K562 (cell line): ENCODE measurements at regions not wholly inside any gene's neighbourhood (a gene's known extent, or its start where the extent isn't known, plus 50 kb on each side); places are given as distances from the start of the nearest gene placed in this dataset.

ENCODE experiments used
- ATAC-seq: fragments of 200-7000 bp; cut with Tn5 transposase; 3 replicates; pipeline ENCODE4 v1.9.1; 2020; ENCODE audit warnings: moderate library complexity
- BruUV-seq: library from RNA; stranded (reverse); fragments of 400-500 nt; replicated peaks from 2 replicates; lab custom pipeline; 2021; lab: Mats Ljungman, UMichigan
- CTCF ChIA-PET: fragments of 300-600 bp; formaldehyde crosslinking; extraction: SDS; loops from one replicate; lab custom pipeline; 2021; ENCODE audit warnings: low intra/inter-chr PET ratio; lab: Yijun Ruan, JAX
- POLR2A ChIA-PET: fragments of 300-600, 350-650 bp; sonication (Branson Sonifier 250); formaldehyde crosslinking; extraction: SDS; loops from one replicate; lab custom pipeline; 2021; ENCODE audit warnings: antibody characterized with exemption, inconsistent platforms; lab: Yijun Ruan, JAX
- DNase-seq, 4 experiments: peaks; one replicate each; pipeline versions ENCODE4 v3.0.0 to v3.0.0-alpha.2; 2011 to 2018; ENCODE audit warnings: low spot score in 3 of 4, mixed read lengths in 3 of 4; ENCODE audit errors: extremely low read depth in 1 of 4
- FAIRE-seq: peaks from 2 replicates; lab custom pipeline; 2011; peaks lifted over from hg19 to GRCh38; lab: Jason Lieb, UNC
- H2AFZ ChIP-seq: 2 replicates; pipeline ENCODE4 v1.6.0; 2011; ENCODE audit warnings: low read depth, low read length, control low read depth, inconsistent platforms
- H3K27ac ChIP-seq: fragments of 200-600 bp; 3 replicates; pipeline ENCODE4 v1.8.0; 2011; ENCODE audit warnings: low read depth, mild to moderate bottlenecking, control low read depth, inconsistent platforms, low read length, moderate library complexity, mixed read lengths; ENCODE audit errors: extremely low read depth
- H3K27me3 ChIP-seq, 2 experiments: fragments of 300-600 bp in 1 of 2; 2 replicates in 1 of 2; 3 replicates in 1 of 2; pipeline versions ENCODE4 v1.6.0 to v1.8.0; 2011; ENCODE audit warnings: inconsistent platforms in 2 of 2, low read length in 2 of 2, mild to moderate bottlenecking in 1 of 2, mixed read lengths in 1 of 2, moderate library complexity in 1 of 2; ENCODE audit not compliant: control insufficient read depth in 2 of 2, insufficient read depth in 2 of 2
- H3K36me3 ChIP-seq: fragments of 300-600 bp; 3 replicates; pipeline ENCODE4 v1.8.0; 2011; ENCODE audit warnings: mild to moderate bottlenecking, low read length, inconsistent platforms; ENCODE audit not compliant: control insufficient read depth, insufficient read depth
- H3K4me1 ChIP-seq, 2 experiments: fragments of 200-600 bp in 1 of 2; replicated peaks in 1 of 2; 2 replicates in 1 of 2; 3 replicates in 1 of 2; pipeline versions ENCODE4 v1.5.1 to v1.8.0; 2011; ENCODE audit warnings: inconsistent platforms in 2 of 2, low read length in 2 of 2, mild to moderate bottlenecking in 1 of 2, mixed read lengths in 1 of 2, moderate library complexity in 1 of 2; ENCODE audit not compliant: control insufficient read depth in 2 of 2, insufficient read depth in 2 of 2
- H3K4me2 ChIP-seq: 2 replicates; pipeline ENCODE4 v1.6.1; 2011; ENCODE audit warnings: low read length, control low read depth, inconsistent platforms, mixed read lengths; ENCODE audit not compliant: insufficient read depth
- H3K4me3 ChIP-seq: fragments of 200-600 bp; sonication (generic), shearing (Covaris generic); 2 replicates; pipeline ENCODE4 v1.5.1; 2016; ENCODE audit warnings: control low read depth, inconsistent platforms
- H3K79me2 ChIP-seq: fragments of 200-600 bp; 3 replicates; pipeline ENCODE4 v1.8.0; 2011; ENCODE audit warnings: low read length, inconsistent platforms; ENCODE audit not compliant: control insufficient read depth, insufficient read depth
- H3K9ac ChIP-seq, 2 experiments: 2 replicates each; pipeline versions ENCODE4 v1.6.0 to v1.6.1; 2011; ENCODE audit warnings: low read depth in 2 of 2, low read length in 2 of 2, control low read depth in 1 of 2, inconsistent platforms in 1 of 2, mild to moderate bottlenecking in 1 of 2, mixed read lengths in 1 of 2; ENCODE audit not compliant: insufficient read depth in 1 of 2
- H3K9me1 ChIP-seq: one replicate; pipeline ENCODE4 v1.6.0; 2011; ENCODE audit warnings: inconsistent platforms, mild to moderate bottlenecking, low read length, moderate library complexity; ENCODE audit not compliant: control insufficient read depth, insufficient read depth
- H3K9me3 ChIP-seq: replicated peaks from 2 replicates; pipeline ENCODE4 v1.5.1; 2011; ENCODE audit warnings: low read depth, low read length, inconsistent platforms; ENCODE audit not compliant: control insufficient read depth, insufficient read depth
- H4K20me1 ChIP-seq: replicated peaks from 2 replicates; pipeline ENCODE4 v1.6.1; 2011; ENCODE audit warnings: low read length, inconsistent platforms, mixed read lengths; ENCODE audit not compliant: control insufficient read depth, insufficient read depth
- ATF7 ChIP-seq: fragments of 450-650 bp; IDR thresholded peaks from 2 replicates; pipeline ENCODE4 v1.7.1; 2014; ENCODE audit warnings: mild to moderate bottlenecking, moderate library complexity
- CBFA2T3 ChIP-seq: fragments of 450-650 bp; IDR thresholded peaks from 2 replicates; pipeline ENCODE4 v1.6.1; 2017
- ETV6 ChIP-seq, 3 experiments: fragments of 150-350 bp in 1 of 3; sonication (generic) in 1 of 3; formaldehyde crosslinking in 1 of 3; IDR thresholded peaks; 2 replicates each; pipeline versions ENCODE4 v1.6.1 to v1.8.0; 2014 to 2022; ENCODE audit warnings: borderline replicate concordance in 2 of 3, low read depth in 2 of 3, antibody characterized with exemption in 1 of 3, low read length in 1 of 3, mild to moderate bottlenecking in 1 of 3, missing genetic modification reagents in 1 of 3
- FOXK1 ChIP-seq: sonication (generic); formaldehyde crosslinking; IDR thresholded peaks from 2 replicates; pipeline ENCODE4 v1.8.0; 2022; ENCODE audit warnings: missing genetic modification reagents, mild to moderate bottlenecking, borderline replicate concordance
- RNF2 ChIP-seq: sonication (generic); IDR thresholded peaks from 2 replicates; pipeline ENCODE4 v1.6.1; 2016
- ZBTB26 ChIP-seq: fragments of 450-650 bp; formaldehyde crosslinking; IDR thresholded peaks from 2 replicates; pipeline ENCODE4 v1.4.0; 2022; ENCODE audit warnings: missing genetic modification characterization
- ZNF134 ChIP-seq: fragments of 250-450 bp; sonication (Bioruptor Pico); conservative IDR thresholded peaks from 2 replicates; pipeline ENCODE4 v1.4.0; 2020
- ZNF347 ChIP-seq: fragments of 450-650 bp; formaldehyde crosslinking; IDR thresholded peaks from 2 replicates; pipeline ENCODE4 v1.4.0; 2020; ENCODE audit warnings: low read depth, mild to moderate bottlenecking, moderate library complexity
- WGBS: fragments of 100-300 bp; shearing (Covaris generic); methylation state at CpG from one replicate; pipeline ENCODE4 v1.1.6; 2016; ENCODE audit warnings: low coverage, mixed read lengths; ENCODE audit not compliant: insufficient coverage; ENCODE audit errors: missing lambda C conversion rate; 5-methylcytosine and 5-hydroxymethylcytosine counted together
- in situ Hi-C: fragments of 300-500 bp; cut with MboI; formaldehyde crosslinking; loops from 4 replicates; pipeline ENCODE4 v1.15.0; 2018; ENCODE audit warnings: inconsistent platforms, mixed read lengths
- intact Hi-C: fragments of 100-400 bp; cut with micrococcal nuclease; formaldehyde crosslinking; loops from 2 replicates; pipeline ENCODE4 v1.14.2; 2022

- no peaks in the 10 kb centered on the region for H3K79me2 ChIP-seq
- H3K27me3 ChIP-seq = peaks cover 0 to 4% of the 10 kb centered on the region in 2 experiments; a peak in 3 of 5 replicates
- H4K20me1 ChIP-seq = no peaks in the 10 kb centered on the region
- TF ChIP-seq ATF7 (no peak), ZBTB26 (CRISPR knock-in tag) (no peak), FOXK1 (CRISPR knock-in tag) (no peak), ZNF347 (CRISPR knock-in tag) (no peak), CBFA2T3 (no peak), RNF2 (no peak), ETV6 (IDR thresholded peaks at IDR 0.05; ENCODE audit: borderline replicate concordance in 1 of 2, low read depth in 2 of 2, low read length in 1 of 2) (no peak), ETV6 (CRISPR knock-in tag; IDR thresholded peaks at IDR 0.05; ENCODE audit: borderline replicate concordance) (no peak), ZNF134 (CRISPR knock-in tag) (no peak)
- H2AFZ ChIP-seq = no peak overlapping the region
- intact Hi-C loops = loop anchor here (10.0 kb wide), 1 partner anchor 201 kb away; no protein-coding TSS in a partner anchor
- H3K9me1 ChIP-seq = no peaks in the 10 kb centered on the region
- no peaks in the 10 kb centered on the region for H3K36me3 ChIP-seq
- no peak overlapping the region for H3K9ac ChIP-seq
- ChIA-PET POLR2A (no interaction called here), CTCF (no interaction called here)
- WGBS = 7% methylated on average over 4 of the region's 4 CpGs
- no peak overlapping the region for H3K4me3 ChIP-seq
- ATAC-seq (no peak), FAIRE-seq (no peak), DNase-seq (no peak)
- H3K9me3 ChIP-seq = no peaks in the 10 kb centered on the region
- BruUV-seq = no TSS peak
- in situ Hi-C loops = no loop called here
- H3K4me1 ChIP-seq = no peaks in the 10 kb centered on the region
- H3K4me2 ChIP-seq = no peak overlapping the region
- H3K27ac ChIP-seq = no peak overlapping the region
Observed at GRCh38 chr6:10235344-10235743, 179.5 kb downstream of the TFAP2A start.
